GM12891 (cell line): ENCODE measurements at regions not wholly inside any gene's neighbourhood (a gene's known extent, or its start where the extent isn't known, plus 50 kb on each side); places are given as distances from the start of the nearest gene placed in this dataset.

ENCODE experiments used
- POLR2A ChIP-seq: IDR thresholded peaks from 2 replicates; pipeline ENCODE4 v1.6.1; 2011; ENCODE audit warnings: low read depth, low read length, control low read depth
- POLR2AphosphoS5 ChIP-seq: IDR thresholded peaks from 2 replicates; pipeline ENCODE4 v1.6.1; 2011; ENCODE audit warnings: low read depth, low read length, control low read depth
- SPI1 ChIP-seq: IDR thresholded peaks from 2 replicates; pipeline ENCODE4 v1.6.1; 2011; ENCODE audit warnings: low read depth, low read length, control low read depth
- TAF1 ChIP-seq: IDR thresholded peaks from 2 replicates; pipeline ENCODE4 v1.6.1; 2011; ENCODE audit warnings: low read depth, low read length, control low read depth

- TF ChIP-seq POLR2A (no peak), POLR2AphosphoS5 (no peak), TAF1 (no peak), SPI1 (no peak)
Observed at GRCh38 chr3:115245438-115245837, 98.3 kb upstream of the ZBTB20 start.
